IMR-90 (cell line): ENCODE measurements at regions not wholly inside any gene's neighbourhood (a gene's known extent, or its start where the extent isn't known, plus 50 kb on each side); places are given as distances from the start of the nearest gene placed in this dataset.

Experiments
- ATAC-seq: fragments of 200-7000 bp; cut with Tn5 transposase; 2 replicates; pipeline ENCODE4 v1.9.1; 2020; ENCODE audit warnings: low read depth, mild to moderate bottlenecking, moderate library complexity
- BruUV-seq: library from RNA; stranded (reverse); fragments of 400-500 nt; replicated peaks from 2 replicates; lab custom pipeline; 2021; lab: Mats Ljungman, UMichigan
- CTCF ChIA-PET: fragments of 300-600 bp; formaldehyde crosslinking; extraction: SDS; loops from one replicate; lab custom pipeline; 2021; ENCODE audit warnings: antibody characterized with exemption; lab: Yijun Ruan, JAX
- POLR2A ChIA-PET: fragments of 300-600 bp; sonication (Branson Sonifier 250); formaldehyde crosslinking; loops from one replicate; lab custom pipeline; 2022; ENCODE audit warnings: antibody characterized with exemption; ENCODE audit not compliant: unreplicated experiment; lab: Charles Lee
- DNase-seq: peaks from one replicate; pipeline ENCODE4 v3.0.0; 2013
- H2AFZ ChIP-seq: replicated peaks from 2 replicates; pipeline ENCODE3; 2013; ENCODE audit warnings: low read length, mild to moderate bottlenecking; ENCODE audit not compliant: poor library complexity
- H2AK5ac ChIP-seq: 2 replicates; pipeline ENCODE4 v1.6.1; 2013; ENCODE audit warnings: low read depth, low read length, inconsistent platforms
- H2AK9ac ChIP-seq: replicated peaks from 2 replicates; pipeline ENCODE3; 2013; ENCODE audit warnings: mild to moderate bottlenecking, low read depth, low read length, moderate library complexity; ENCODE audit not compliant: poor library complexity
- H2BK120ac ChIP-seq: 2 replicates; pipeline ENCODE4 v1.6.1; 2013; ENCODE audit warnings: low read depth, low read length, inconsistent platforms
- H2BK15ac ChIP-seq: 3 replicates; pipeline ENCODE4 v1.6.1; 2013; ENCODE audit warnings: low read depth, low read length, inconsistent platforms
- H2BK20ac ChIP-seq: 2 replicates; pipeline ENCODE4 v1.6.1; 2013; ENCODE audit warnings: low read depth, mild to moderate bottlenecking, inconsistent platforms, low read length, moderate library complexity
- H2BK5ac ChIP-seq: 2 replicates; pipeline ENCODE4 v1.6.1; 2013; ENCODE audit warnings: mild to moderate bottlenecking, low read depth, low read length, inconsistent platforms; ENCODE audit not compliant: poor library complexity, severe bottlenecking
- H3K14ac ChIP-seq: replicated peaks from 2 replicates; pipeline ENCODE4 v1.6.1; 2013; ENCODE audit warnings: low read depth, low read length, inconsistent platforms
- H3K18ac ChIP-seq: 2 replicates; pipeline ENCODE4 v1.6.1; 2013; ENCODE audit warnings: low read depth, low read length, control low read depth
- H3K23ac ChIP-seq: 2 replicates; pipeline ENCODE4 v1.6.1; 2013; ENCODE audit warnings: low read depth, low read length, inconsistent platforms
- H3K27ac ChIP-seq: 2 replicates; pipeline ENCODE4 v1.5.1; 2013; ENCODE audit warnings: mild to moderate bottlenecking, control low read depth, low read length; ENCODE audit not compliant: insufficient read depth
- H3K27me3 ChIP-seq: 2 replicates; pipeline ENCODE4 v1.6.1; 2013; ENCODE audit warnings: low read length; ENCODE audit not compliant: control insufficient read depth, insufficient read depth
- H3K36me3 ChIP-seq: 2 replicates; pipeline ENCODE4 v1.6.1; 2013; ENCODE audit warnings: low read length, mixed read lengths; ENCODE audit not compliant: control insufficient read depth, insufficient read depth
- H3K4ac ChIP-seq: 2 replicates; pipeline ENCODE4 v1.6.1; 2013; ENCODE audit warnings: low read depth, low read length, inconsistent platforms
- H3K4me1 ChIP-seq: 2 replicates; pipeline ENCODE4 v1.6.1; 2013; ENCODE audit warnings: low read length, mixed read lengths; ENCODE audit not compliant: control insufficient read depth, insufficient read depth
- H3K4me2 ChIP-seq: 2 replicates; pipeline ENCODE4 v1.6.1; 2013; ENCODE audit warnings: low read depth, mild to moderate bottlenecking, control low read depth, low read length, moderate library complexity
- H3K4me3 ChIP-seq: 2 replicates; pipeline ENCODE4 v1.5.1; 2013; ENCODE audit warnings: low read depth, mild to moderate bottlenecking, control low read depth, low read length, moderate library complexity; ENCODE audit not compliant: insufficient read depth
- H3K56ac ChIP-seq: 2 replicates; pipeline ENCODE4 v1.6.1; 2013; ENCODE audit warnings: low read length, inconsistent platforms; ENCODE audit not compliant: insufficient read depth; ENCODE audit errors: extremely low read depth
- H3K79me1 ChIP-seq, 2 experiments: 2 replicates each; pipeline ENCODE4 v1.6.1; 2013; ENCODE audit warnings: low read length in 2 of 2, inconsistent platforms in 1 of 2, low read depth in 1 of 2
- H3K9ac ChIP-seq: 2 replicates; pipeline ENCODE4 v1.6.1; 2013; ENCODE audit warnings: low read depth, low read length, control low read depth
- H3K9me1 ChIP-seq: 2 replicates; pipeline ENCODE4 v1.6.1; 2013; ENCODE audit warnings: low read length, inconsistent platforms; ENCODE audit not compliant: insufficient read depth
- H3K9me3 ChIP-seq: 2 replicates; pipeline ENCODE4 v1.6.1; 2013; ENCODE audit warnings: low read length; ENCODE audit not compliant: control insufficient read depth, insufficient read depth
- H4K20me1 ChIP-seq: 2 replicates; pipeline ENCODE4 v1.6.1; 2013; ENCODE audit warnings: low read length, inconsistent platforms; ENCODE audit not compliant: insufficient read depth
- H4K5ac ChIP-seq: 2 replicates; pipeline ENCODE4 v1.6.1; 2013; ENCODE audit warnings: mild to moderate bottlenecking, low read depth, low read length, control low read depth
- H4K8ac ChIP-seq, 2 experiments: 2 replicates each; pipeline ENCODE4 v1.6.1; 2013; ENCODE audit warnings: low read depth in 2 of 2, low read length in 2 of 2, control low read depth in 1 of 2, inconsistent platforms in 1 of 2
- H4K91ac ChIP-seq: 2 replicates; pipeline ENCODE4 v1.6.1; 2013; ENCODE audit warnings: low read depth, low read length, inconsistent platforms; ENCODE audit not compliant: insufficient read depth
- BHLHE40 ChIP-seq: fragments of 150-350 bp; IDR thresholded peaks from 2 replicates; pipeline ENCODE4 v1.6.1; 2016; ENCODE audit warnings: mild to moderate bottlenecking, low read depth, low read length
- CEBPB ChIP-seq: IDR thresholded peaks from 2 replicates; pipeline ENCODE4 v1.6.1; 2012; ENCODE audit warnings: low read depth, low read length, improper control_type of control experiment
- CHD1 ChIP-seq: IDR thresholded peaks from 2 replicates; pipeline ENCODE4 v1.6.1; 2012; ENCODE audit warnings: low read depth, low read length, improper control_type of control experiment
- FOS ChIP-seq: fragments of 150-350 bp; IDR thresholded peaks from 2 replicates; pipeline ENCODE4 v1.6.1; 2016; ENCODE audit warnings: low read depth, low read length
- MAFK ChIP-seq: IDR thresholded peaks from 2 replicates; pipeline ENCODE4 v1.6.1; 2012; ENCODE audit warnings: low read depth, low read length, improper control_type of control experiment
- MAZ ChIP-seq: IDR thresholded peaks from 2 replicates; pipeline ENCODE4 v1.6.1; 2012; ENCODE audit warnings: low read depth, mild to moderate bottlenecking, low read length, improper control_type of control experiment, moderate library complexity, borderline replicate concordance
- MXI1 ChIP-seq: IDR thresholded peaks from 2 replicates; pipeline ENCODE4 v1.6.1; 2012; ENCODE audit warnings: low read depth, mild to moderate bottlenecking, low read length, moderate library complexity, borderline replicate concordance
- NFE2L2 ChIP-seq: fragments of 150-350 bp; IDR thresholded peaks from 2 replicates; pipeline ENCODE4 v1.6.1; 2016; ENCODE audit warnings: low read depth, mild to moderate bottlenecking, low read length
- POLR2A ChIP-seq: IDR thresholded peaks from 2 replicates; pipeline ENCODE4 v1.6.1; 2012; ENCODE audit warnings: mild to moderate bottlenecking, low read depth, low read length
- RAD21 ChIP-seq: IDR thresholded peaks from 2 replicates; pipeline ENCODE4 v1.6.1; 2012; ENCODE audit warnings: low read length, improper control_type of control experiment
- RCOR1 ChIP-seq: IDR thresholded peaks from 2 replicates; pipeline ENCODE4 v1.6.1; 2012; ENCODE audit warnings: mild to moderate bottlenecking, low read length, improper control_type of control experiment; ENCODE audit not compliant: insufficient replicate concordance
- RFX5 ChIP-seq: IDR thresholded peaks from 2 replicates; pipeline ENCODE4 v1.8.0; 2012; ENCODE audit warnings: low read depth, mild to moderate bottlenecking, low read length, moderate library complexity
- SMC3 ChIP-seq: fragments of 150-350 bp; IDR thresholded peaks from 2 replicates; pipeline ENCODE4 v1.6.1; 2016; ENCODE audit warnings: low read depth, mild to moderate bottlenecking, antibody characterized with exemption, low read length, moderate library complexity
- WGBS, 2 experiments: methylation state at CpG; one replicate each; pipeline versions ENCODE4 v1.1.5 to v1.1.7; 2013; ENCODE audit warnings: missing lambda C conversion rate in 2 of 2; ENCODE audit not compliant: insufficient read length in 1 of 2; ENCODE audit errors: extremely low coverage in 2 of 2; 5-methylcytosine and 5-hydroxymethylcytosine counted together
- dilution Hi-C: fragments of 300-500 bp; cut with HindIII; formaldehyde crosslinking; loops from one replicate; pipeline ENCODE4 v1.14.3; 2018; ENCODE audit warnings: low sequenced_read_pairs; ENCODE audit not compliant: unreplicated experiment
- in situ Hi-C: fragments of 300-500 bp; cut with MboI; formaldehyde crosslinking; loops from 3 replicates; pipeline ENCODE4 v1.14.3; 2019; ENCODE audit warnings: low sequenced_read_pairs, inconsistent platforms, mixed read lengths
- intact Hi-C: fragments of 100-400 bp; cut with micrococcal nuclease; formaldehyde crosslinking; loops from 2 replicates; pipeline ENCODE4 v1.10.0; 2022
- TF ChIP-seq, protein P1 (sequence below): fragments of 150-350 bp; IDR thresholded peaks from 2 replicates; pipeline ENCODE4 v1.6.1; 2016; ENCODE audit warnings: low read depth, mild to moderate bottlenecking, low read length, moderate library complexity, borderline replicate concordance
- TF ChIP-seq, protein P2 (sequence below): conservative IDR thresholded peaks from 2 replicates; pipeline ENCODE4 v1.5.1; 2012; ENCODE audit warnings: mild to moderate bottlenecking, low read depth, low read length, improper control_type of control experiment
- TF ChIP-seq, protein P3 (sequence below): fragments of 150-350 bp; IDR thresholded peaks from 2 replicates; pipeline ENCODE4 v1.6.1; 2017; ENCODE audit warnings: mild to moderate bottlenecking, antibody characterized with exemption, low read length, low read depth

DNA sequence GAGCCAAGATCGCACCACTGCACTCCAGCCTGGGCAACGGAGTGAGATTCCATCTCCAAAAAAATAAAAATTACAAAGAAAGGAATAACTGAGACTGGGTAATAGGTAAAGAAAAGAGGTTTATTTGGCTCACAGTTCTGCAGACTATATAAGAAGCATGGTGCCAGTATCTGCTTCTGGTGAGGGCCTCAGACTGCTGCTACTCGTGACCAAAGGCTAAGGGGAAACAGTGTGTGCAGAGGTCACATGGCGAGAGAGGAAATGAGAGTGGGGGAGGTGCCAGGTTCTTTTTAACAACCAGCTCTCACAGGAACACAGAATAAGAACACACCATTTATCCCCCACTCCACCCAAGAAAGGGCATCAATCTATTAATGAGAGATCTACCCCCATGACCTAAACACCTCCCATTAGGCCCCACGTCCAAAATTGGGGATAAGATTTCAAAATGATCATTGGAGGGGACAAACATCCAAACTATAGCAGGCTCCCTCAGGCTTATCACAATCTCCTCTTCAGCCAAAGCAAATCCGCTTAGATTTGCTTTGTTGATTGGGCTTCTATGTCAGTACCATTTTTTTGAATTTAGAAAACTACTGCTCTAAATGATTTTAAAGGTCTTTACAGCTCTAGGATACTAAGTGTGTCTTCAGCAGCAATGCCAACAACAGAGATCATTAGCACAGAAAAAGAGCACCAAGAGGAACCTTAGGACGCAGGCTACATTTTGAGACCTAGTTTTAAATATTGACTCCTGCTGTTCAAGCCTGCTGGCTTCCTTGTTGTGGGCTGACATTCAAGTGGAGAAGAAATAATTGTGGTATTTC is 84.2 kb upstream of the TBL1XR1 start:
- dilution Hi-C loops: no loop called here

More for the DNA sequence above, 84.2 kb upstream of the TBL1XR1 start:
- Histone ChIP-seq H2BK120ac (no peak overlapping the region), H3K9me1 (peaks cover 5% of the 10 kb centered on the region; the same call in 1 of the 2 replicates), H2AK9ac (no peak overlapping the region), H3K79me1 (no peaks in the 10 kb centered on the region), H4K20me1 (no peaks in the 10 kb centered on the region), H3K9me3 (no peaks in the 10 kb centered on the region), H3K4me1 (peaks cover 5% of the 10 kb centered on the region), H3K56ac (no peak overlapping the region), H3K4ac (no peak overlapping the region), H2BK20ac (no peak overlapping the region), H3K4me3 (no peak overlapping the region), H3K18ac (no peak overlapping the region), H3K14ac (no peak overlapping the region), H3K27me3 (no peaks in the 10 kb centered on the region), H2BK15ac (no peak overlapping the region), H2AK5ac (no peak overlapping the region), H2AFZ (no peak overlapping the region), H4K5ac (no peak overlapping the region), H3K23ac (no peak overlapping the region), H3K9ac (no peak overlapping the region), H3K36me3 (no peaks in the 10 kb centered on the region), H2BK5ac (no peak overlapping the region), H4K8ac (no peak overlapping the region), H4K91ac (no peak overlapping the region), H3K27ac (no peak overlapping the region), H3K4me2 (no peak overlapping the region)
- ATAC-seq (no peak), DNase-seq (no peak)
- no TSS peak for BruUV-seq
- CTCF ChIA-PET: no interaction called here
- TF ChIP-seq CHD1: no peak
- no peak for TF ChIP-seq FOS
- no peak for TF ChIP-seq RFX5
- TF ChIP-seq SMC3: no peak
- TF ChIP-seq NFE2L2: no peak
- TF ChIP-seq, protein P1, sequence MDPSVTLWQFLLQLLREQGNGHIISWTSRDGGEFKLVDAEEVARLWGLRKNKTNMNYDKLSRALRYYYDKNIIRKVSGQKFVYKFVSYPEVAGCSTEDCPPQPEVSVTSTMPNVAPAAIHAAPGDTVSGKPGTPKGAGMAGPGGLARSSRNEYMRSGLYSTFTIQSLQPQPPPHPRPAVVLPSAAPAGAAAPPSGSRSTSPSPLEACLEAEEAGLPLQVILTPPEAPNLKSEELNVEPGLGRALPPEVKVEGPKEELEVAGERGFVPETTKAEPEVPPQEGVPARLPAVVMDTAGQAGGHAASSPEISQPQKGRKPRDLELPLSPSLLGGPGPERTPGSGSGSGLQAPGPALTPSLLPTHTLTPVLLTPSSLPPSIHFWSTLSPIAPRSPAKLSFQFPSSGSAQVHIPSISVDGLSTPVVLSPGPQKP: no peak
- TF ChIP-seq, protein P2, sequence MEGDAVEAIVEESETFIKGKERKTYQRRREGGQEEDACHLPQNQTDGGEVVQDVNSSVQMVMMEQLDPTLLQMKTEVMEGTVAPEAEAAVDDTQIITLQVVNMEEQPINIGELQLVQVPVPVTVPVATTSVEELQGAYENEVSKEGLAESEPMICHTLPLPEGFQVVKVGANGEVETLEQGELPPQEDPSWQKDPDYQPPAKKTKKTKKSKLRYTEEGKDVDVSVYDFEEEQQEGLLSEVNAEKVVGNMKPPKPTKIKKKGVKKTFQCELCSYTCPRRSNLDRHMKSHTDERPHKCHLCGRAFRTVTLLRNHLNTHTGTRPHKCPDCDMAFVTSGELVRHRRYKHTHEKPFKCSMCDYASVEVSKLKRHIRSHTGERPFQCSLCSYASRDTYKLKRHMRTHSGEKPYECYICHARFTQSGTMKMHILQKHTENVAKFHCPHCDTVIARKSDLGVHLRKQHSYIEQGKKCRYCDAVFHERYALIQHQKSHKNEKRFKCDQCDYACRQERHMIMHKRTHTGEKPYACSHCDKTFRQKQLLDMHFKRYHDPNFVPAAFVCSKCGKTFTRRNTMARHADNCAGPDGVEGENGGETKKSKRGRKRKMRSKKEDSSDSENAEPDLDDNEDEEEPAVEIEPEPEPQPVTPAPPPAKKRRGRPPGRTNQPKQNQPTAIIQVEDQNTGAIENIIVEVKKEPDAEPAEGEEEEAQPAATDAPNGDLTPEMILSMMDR: no peak
- no peak for TF ChIP-seq MAZ
- no peak for TF ChIP-seq POLR2A
- no peak for TF ChIP-seq BHLHE40
- TF ChIP-seq RCOR1: no peak
- TF ChIP-seq CEBPB: no peak
- TF ChIP-seq MXI1: no peak
- TF ChIP-seq RAD21: no peak
- TF ChIP-seq, protein P3, sequence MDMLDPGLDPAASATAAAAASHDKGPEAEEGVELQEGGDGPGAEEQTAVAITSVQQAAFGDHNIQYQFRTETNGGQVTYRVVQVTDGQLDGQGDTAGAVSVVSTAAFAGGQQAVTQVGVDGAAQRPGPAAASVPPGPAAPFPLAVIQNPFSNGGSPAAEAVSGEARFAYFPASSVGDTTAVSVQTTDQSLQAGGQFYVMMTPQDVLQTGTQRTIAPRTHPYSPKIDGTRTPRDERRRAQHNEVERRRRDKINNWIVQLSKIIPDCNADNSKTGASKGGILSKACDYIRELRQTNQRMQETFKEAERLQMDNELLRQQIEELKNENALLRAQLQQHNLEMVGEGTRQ: no peak
- no peak for TF ChIP-seq MAFK
- no CpG with 5 or more reads among the region's 7 CpGs for WGBS, 2 experiments
- POLR2A ChIA-PET: no interaction called here
- intact Hi-C loops: no loop called here
- in situ Hi-C loops: no loop called here
